GM12878 (cell line): ENCODE measurements at regions not wholly inside any gene's neighbourhood (a gene's known extent, or its start where the extent isn't known, plus 50 kb on each side); places are given as distances from the start of the nearest gene placed in this dataset.

Experiments used
- CEBPZ ChIP-seq: fragments of 150-350 bp; IDR thresholded peaks from 2 replicates; pipeline ENCODE4 v1.6.1; 2016; ENCODE audit warnings: low read depth, low read length
- CTCF ChIP-seq, 3 experiments: IDR thresholded peaks in 2 of 3; conservative IDR thresholded peaks in 1 of 3; 2 replicates each; pipeline ENCODE4 v1.5.1; 2011; ENCODE audit warnings: low read depth in 3 of 3, low read length in 3 of 3, mild to moderate bottlenecking in 3 of 3, control low read depth in 2 of 3, moderate library complexity in 2 of 3, inconsistent platforms in 1 of 3, mixed read lengths in 1 of 3; ENCODE audit not compliant: control insufficient read depth in 2 of 3, insufficient read depth in 1 of 3; ENCODE audit errors: extremely low read depth in 1 of 3
- ELK1 ChIP-seq: IDR thresholded peaks from 2 replicates; pipeline ENCODE4 v1.6.1; 2012; ENCODE audit warnings: low read depth, low read length, improper control_type of control experiment
- EZH2 ChIP-seq: IDR thresholded peaks from 2 replicates; pipeline ENCODE4 v1.6.1; 2012; ENCODE audit warnings: low read depth, mild to moderate bottlenecking, control low read depth, inconsistent platforms, low read length, borderline replicate concordance; ENCODE audit not compliant: control insufficient read depth
- NR2C2 ChIP-seq: IDR thresholded peaks from 2 replicates; pipeline ENCODE4 v1.6.1; 2011; ENCODE audit warnings: borderline replicate concordance, low read depth; ENCODE audit not compliant: control insufficient read depth, insufficient read length
- POLR2A ChIP-seq: IDR thresholded peaks from 2 replicates; pipeline ENCODE4 v1.6.1; 2011; ENCODE audit warnings: low read depth, mild to moderate bottlenecking, low read length
- POLR2AphosphoS2 ChIP-seq: IDR thresholded peaks from 2 replicates; pipeline ENCODE4 v1.6.1; 2011; ENCODE audit warnings: low read depth, mild to moderate bottlenecking, low read length, improper control_type of control experiment, moderate library complexity
- SMAD1 ChIP-seq: fragments of 450-650 bp; IDR thresholded peaks from 2 replicates; pipeline ENCODE4 v1.6.1; 2018; ENCODE audit warnings: mild to moderate bottlenecking, low read depth; ENCODE audit not compliant: partially characterized antibody

- no peak for TF ChIP-seq CTCF (IDR thresholded peaks at IDR 0.05 in 2 of 3, conservative IDR thresholded peaks at IDR 0.05 in 1 of 3; ENCODE audit: control insufficient read depth in 2 of 3, extremely low read depth in 1 of 3, insufficient read depth in 1 of 3, low read depth in 3 of 3, low read length in 3 of 3)
- no peak for TF ChIP-seq NR2C2
- TF ChIP-seq EZH2, result no peak
- no peak for TF ChIP-seq SMAD1
- TF ChIP-seq POLR2AphosphoS2, result no peak
- TF ChIP-seq ELK1, result no peak
- no peak for TF ChIP-seq CEBPZ
- no peak for TF ChIP-seq POLR2A
These were observed 1190.4 kb downstream of the BRD1 start for GRCh38 chr22:48637231-48637630.
